Left ventricle myocardium inferior (tissue), 1 donor: ENCODE measurements at regions not wholly inside any gene's neighbourhood (a gene's known extent, or its start where the extent isn't known, plus 50 kb on each side); places are given as distances from the start of the nearest gene placed in this dataset.

Experiments
- DNase-seq: peaks from one replicate; pipeline ENCODE4 v3.0.0-alpha.2; 2020
- H3K27ac ChIP-seq: fragments of 200-600 bp; replicated peaks from 2 replicates; pipeline ENCODE4 v1.8.0; 2021
- H3K27me3 ChIP-seq: fragments of 200-600 bp; 2 replicates; pipeline ENCODE4 v1.8.0; 2021; ENCODE audit warnings: low read depth
- H3K36me3 ChIP-seq: fragments of 200-600 bp; 2 replicates; pipeline ENCODE4 v1.8.0; 2021
- H3K4me1 ChIP-seq: fragments of 200-600 bp; 2 replicates; pipeline ENCODE4 v1.8.0; 2021
- H3K4me3 ChIP-seq: fragments of 200-600 bp; 2 replicates; pipeline ENCODE4 v1.8.0; 2021; ENCODE audit warnings: mild to moderate bottlenecking, moderate library complexity
- H3K9me3 ChIP-seq: fragments of 200-600 bp; replicated peaks from 2 replicates; pipeline ENCODE4 v1.8.0; 2021
- intact Hi-C: fragments of 100-400 bp; cut with micrococcal nuclease; formaldehyde crosslinking; loops from one replicate; pipeline ENCODE4 v1.11.0; 2022
- TF ChIP-seq, protein P1 (sequence below): fragments of 200-600 bp; IDR thresholded peaks from 2 replicates; pipeline ENCODE4 v1.8.0; 2021; ENCODE audit warnings: antibody characterized with exemption, mild to moderate bottlenecking, borderline replicate concordance
- donor health status: DM: no; HTN: yes; CAD: no; lungs with severe emphysema.

DNA sequence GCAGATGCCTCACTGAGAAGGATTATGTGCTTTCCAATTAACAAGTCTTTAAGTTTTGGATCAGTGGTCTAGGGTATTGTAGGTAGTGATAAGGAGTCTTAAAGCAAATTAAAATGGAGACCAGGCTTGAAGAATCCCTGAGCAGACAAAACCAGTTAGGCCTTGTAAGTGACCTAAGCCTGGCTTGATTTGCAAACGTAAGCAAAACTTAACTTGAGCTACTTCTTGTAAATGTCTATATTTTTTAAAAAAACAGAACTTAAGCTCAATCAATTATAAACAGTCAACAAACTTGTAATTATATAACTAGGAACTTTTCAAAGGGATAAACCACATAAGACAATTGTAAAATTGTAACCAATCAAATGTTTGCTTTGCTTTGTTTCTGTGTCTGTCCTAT, 72.7 kb upstream of the NALF2 start:
- intact Hi-C loops = no loop called here
- no peak overlapping the region for H3K27ac ChIP-seq
- H3K27me3 ChIP-seq = no peaks in the 10 kb centered on the region
- no peaks in the 10 kb centered on the region for H3K36me3 ChIP-seq
- TF ChIP-seq, protein P1, sequence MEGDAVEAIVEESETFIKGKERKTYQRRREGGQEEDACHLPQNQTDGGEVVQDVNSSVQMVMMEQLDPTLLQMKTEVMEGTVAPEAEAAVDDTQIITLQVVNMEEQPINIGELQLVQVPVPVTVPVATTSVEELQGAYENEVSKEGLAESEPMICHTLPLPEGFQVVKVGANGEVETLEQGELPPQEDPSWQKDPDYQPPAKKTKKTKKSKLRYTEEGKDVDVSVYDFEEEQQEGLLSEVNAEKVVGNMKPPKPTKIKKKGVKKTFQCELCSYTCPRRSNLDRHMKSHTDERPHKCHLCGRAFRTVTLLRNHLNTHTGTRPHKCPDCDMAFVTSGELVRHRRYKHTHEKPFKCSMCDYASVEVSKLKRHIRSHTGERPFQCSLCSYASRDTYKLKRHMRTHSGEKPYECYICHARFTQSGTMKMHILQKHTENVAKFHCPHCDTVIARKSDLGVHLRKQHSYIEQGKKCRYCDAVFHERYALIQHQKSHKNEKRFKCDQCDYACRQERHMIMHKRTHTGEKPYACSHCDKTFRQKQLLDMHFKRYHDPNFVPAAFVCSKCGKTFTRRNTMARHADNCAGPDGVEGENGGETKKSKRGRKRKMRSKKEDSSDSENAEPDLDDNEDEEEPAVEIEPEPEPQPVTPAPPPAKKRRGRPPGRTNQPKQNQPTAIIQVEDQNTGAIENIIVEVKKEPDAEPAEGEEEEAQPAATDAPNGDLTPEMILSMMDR = no peak
- H3K4me3 ChIP-seq = no peak overlapping the region
- DNase-seq = no peak
- H3K9me3 ChIP-seq = no peaks in the 10 kb centered on the region
- H3K4me1 ChIP-seq = no peaks in the 10 kb centered on the region

DNA sequence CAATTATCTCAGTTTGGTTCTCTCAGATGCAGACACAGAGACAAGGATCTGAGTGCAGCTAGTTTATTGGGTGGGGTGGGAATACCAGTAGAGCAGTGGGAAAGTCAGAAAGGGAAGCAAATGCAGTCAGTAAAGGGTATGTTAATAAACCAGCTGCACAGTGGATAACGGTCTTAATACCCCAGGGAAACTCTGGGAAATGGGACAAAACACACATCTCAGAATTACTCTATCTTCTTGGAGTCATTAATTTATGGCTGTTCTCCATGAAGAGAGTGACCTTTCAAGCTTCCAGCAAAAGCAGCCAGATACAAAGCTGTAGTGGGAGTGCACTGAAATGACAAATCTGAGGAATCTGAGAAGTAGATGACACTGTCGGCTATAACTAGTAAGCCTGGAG, 73.3 kb upstream of the NALF2 start:
- DNase-seq = no peak

DNA sequence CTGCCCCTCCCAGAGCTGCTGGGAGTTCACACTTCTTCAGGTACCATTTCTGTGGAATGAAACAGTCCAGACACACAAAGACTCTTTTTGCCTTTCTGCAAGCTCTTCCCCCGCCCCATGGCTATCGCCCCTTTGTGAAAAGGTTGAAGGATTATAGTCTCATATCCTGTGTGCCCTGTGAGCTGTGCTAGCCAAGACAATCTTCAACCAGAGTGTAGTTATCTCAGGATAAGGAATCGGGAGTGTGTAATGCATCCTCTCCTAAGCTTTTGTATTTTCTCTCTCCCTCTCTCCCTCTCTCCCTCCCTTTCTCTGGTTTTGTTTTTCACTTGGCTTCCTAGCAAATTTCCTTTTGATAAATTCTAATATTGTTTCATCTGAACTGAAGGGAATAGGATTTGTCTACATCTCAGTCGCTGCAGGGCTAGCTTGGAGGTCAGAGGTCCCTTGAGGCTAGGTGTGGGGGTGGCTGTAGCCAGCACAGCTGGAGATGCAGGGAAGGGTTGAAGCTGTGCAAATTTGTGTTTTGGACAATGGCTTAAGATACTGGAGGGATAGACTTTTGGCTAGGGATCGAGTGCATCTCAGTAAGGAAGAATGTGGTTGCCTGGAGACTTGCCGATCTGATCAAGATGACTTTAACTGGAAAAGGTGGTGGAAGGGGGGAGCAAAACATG, 74.6 kb upstream of the NALF2 start:
- peak; percentile 25 for DNase-seq
- no peaks in the 10 kb centered on the region for H3K4me1 ChIP-seq
- H3K27ac ChIP-seq = peak overlapping the region; percentile 36
- intact Hi-C loops = no loop called here
- TF ChIP-seq, protein P1 = no peak
- no peak overlapping the region for H3K4me3 ChIP-seq
- H3K36me3 ChIP-seq = no peaks in the 10 kb centered on the region
- H3K9me3 ChIP-seq = no peaks in the 10 kb centered on the region
- no peaks in the 10 kb centered on the region for H3K27me3 ChIP-seq

More for the DNA sequence above, 73.3 kb upstream of the NALF2 start:
- Histone ChIP-seq H3K4me1 (no peaks in the 10 kb centered on the region), H3K4me3 (no peak overlapping the region), H3K36me3 (no peaks in the 10 kb centered on the region), H3K27ac (peak overlapping the region; percentile 36), H3K9me3 (no peaks in the 10 kb centered on the region), H3K27me3 (no peaks in the 10 kb centered on the region)
- TF ChIP-seq, protein P1 = no peak
- intact Hi-C loops = no loop called here

DNA sequence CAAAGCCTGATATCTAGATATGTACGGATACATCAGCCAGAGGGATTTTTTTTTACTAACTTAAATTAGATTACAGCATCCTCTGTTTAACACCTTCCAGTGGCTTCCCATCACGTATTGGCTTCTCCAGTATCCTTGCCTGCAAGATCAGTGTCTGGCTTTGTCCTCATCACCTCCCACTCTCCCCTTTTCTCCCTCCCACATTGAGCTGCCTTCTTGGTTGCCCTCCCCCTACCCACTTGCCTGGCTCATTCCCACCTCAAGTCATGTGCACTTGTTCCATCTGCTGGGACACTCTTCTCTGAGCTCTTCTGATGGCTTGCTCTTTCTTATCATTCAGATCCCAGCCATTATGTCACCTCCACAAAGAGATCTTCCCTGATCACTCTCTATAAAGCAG, 75.9 kb upstream of the NALF2 start:
- H3K27ac ChIP-seq = no peak overlapping the region
- no peak overlapping the region for H3K4me3 ChIP-seq
- no peaks in the 10 kb centered on the region for H3K36me3 ChIP-seq
- TF ChIP-seq, protein P1 = no peak
- intact Hi-C loops = no loop called here
- no peaks in the 10 kb centered on the region for H3K4me1 ChIP-seq
- no peak for DNase-seq
- no peaks in the 10 kb centered on the region for H3K27me3 ChIP-seq
- no peaks in the 10 kb centered on the region for H3K9me3 ChIP-seq

DNA sequence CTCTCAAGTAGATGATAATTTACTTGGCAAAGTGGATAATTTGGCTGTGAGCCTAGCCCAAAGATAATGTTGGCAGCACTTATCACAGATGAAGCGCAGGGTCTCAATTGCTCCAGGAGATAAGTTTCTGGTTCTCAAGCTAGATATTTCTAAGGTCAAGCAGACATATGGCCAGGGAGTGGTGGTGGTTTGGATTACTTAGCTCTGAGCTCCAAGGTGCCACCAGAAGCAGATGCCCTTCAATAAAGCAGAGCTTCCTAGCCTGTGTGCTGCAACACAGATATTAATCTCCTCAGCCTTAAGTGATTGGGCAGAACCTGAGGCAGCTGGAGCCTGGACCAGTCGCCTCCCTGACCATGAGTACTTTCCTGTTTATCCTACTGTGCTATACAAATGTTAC, 79.2 kb upstream of the NALF2 start:
- TF ChIP-seq, protein P1 = no peak
- Histone ChIP-seq H3K27ac (no peak overlapping the region), H3K36me3 (no peaks in the 10 kb centered on the region), H3K4me1 (no peaks in the 10 kb centered on the region), H3K27me3 (no peaks in the 10 kb centered on the region), H3K4me3 (no peak overlapping the region), H3K9me3 (no peaks in the 10 kb centered on the region)
- no peak for DNase-seq
- intact Hi-C loops = no loop called here
